H9 (cell line): ENCODE measurements at regions not wholly inside any gene's neighbourhood (a gene's known extent, or its start where the extent isn't known, plus 50 kb on each side); places are given as distances from the start of the nearest gene placed in this dataset.

Experiments used
- DNase-seq: peaks from one replicate; pipeline ENCODE4 v3.0.0-alpha.2; 2017
- H2AFZ ChIP-seq: one replicate; pipeline ENCODE4 v1.6.1; 2013; ENCODE audit warnings: mild to moderate bottlenecking, low read length, control low read depth, moderate library complexity
- H2AK5ac ChIP-seq: 2 replicates; pipeline ENCODE4 v1.6.1; 2013; ENCODE audit warnings: low read length, control low read depth, mixed read lengths; ENCODE audit not compliant: insufficient read length
- H2BK120ac ChIP-seq: one replicate; pipeline ENCODE4 v1.6.1; 2013; ENCODE audit warnings: low read depth, mild to moderate bottlenecking, low read length, control low read depth, inconsistent platforms; ENCODE audit not compliant: poor library complexity, severe bottlenecking
- H2BK12ac ChIP-seq: 2 replicates; pipeline ENCODE4 v1.6.1; 2013; ENCODE audit warnings: low read length, control low read depth, mixed read lengths, low read depth; ENCODE audit not compliant: insufficient read length
- H2BK15ac ChIP-seq: 2 replicates; pipeline ENCODE4 v1.6.1; 2013; ENCODE audit warnings: low read depth, low read length, control low read depth
- H2BK20ac ChIP-seq: one replicate; pipeline ENCODE4 v1.6.1; 2013; ENCODE audit warnings: low read depth, mild to moderate bottlenecking, low read length, control low read depth, inconsistent platforms; ENCODE audit not compliant: poor library complexity, severe bottlenecking
- H2BK5ac ChIP-seq: 2 replicates; pipeline ENCODE4 v1.6.1; 2013; ENCODE audit warnings: low read length, control low read depth, mixed read lengths; ENCODE audit not compliant: insufficient read length
- H3K14ac ChIP-seq: 2 replicates; pipeline ENCODE4 v1.6.1; 2013; ENCODE audit warnings: low read length, control low read depth; ENCODE audit not compliant: insufficient read depth
- H3K18ac ChIP-seq: 2 replicates; pipeline ENCODE4 v1.6.1; 2013; ENCODE audit warnings: low read depth, mild to moderate bottlenecking, mixed read lengths, low read length, control low read depth; ENCODE audit not compliant: insufficient read length
- H3K23ac ChIP-seq: 2 replicates; pipeline ENCODE4 v1.6.1; 2013; ENCODE audit warnings: low read length, control low read depth, mixed read lengths, low read depth; ENCODE audit not compliant: insufficient read length
- H3K23me2 ChIP-seq: 2 replicates; pipeline ENCODE4 v1.6.1; 2013; ENCODE audit warnings: low read depth, mild to moderate bottlenecking, mixed read lengths, low read length, control low read depth; ENCODE audit not compliant: insufficient read length, poor library complexity, severe bottlenecking
- H3K27ac ChIP-seq: 2 replicates; pipeline ENCODE4 v1.5.1; 2013; ENCODE audit warnings: low read length, control low read depth, mixed read lengths, low read depth; ENCODE audit not compliant: insufficient read length
- H3K27me3 ChIP-seq: 2 replicates; pipeline ENCODE4 v1.6.1; 2013; ENCODE audit warnings: low read length, control low read depth, inconsistent platforms; ENCODE audit not compliant: insufficient read depth
- H3K4ac ChIP-seq: 2 replicates; pipeline ENCODE4 v1.6.1; 2013; ENCODE audit warnings: low read depth, mild to moderate bottlenecking, control low read depth, inconsistent platforms, low read length, moderate library complexity
- H3K4me1 ChIP-seq: 2 replicates; pipeline ENCODE4 v1.6.1; 2013; ENCODE audit warnings: low read length, control low read depth, inconsistent platforms; ENCODE audit not compliant: insufficient read depth
- H3K4me2 ChIP-seq: 2 replicates; pipeline ENCODE4 v1.6.1; 2013; ENCODE audit warnings: low read length, control low read depth, mixed read lengths; ENCODE audit not compliant: insufficient read length, insufficient read depth
- H3K56ac ChIP-seq: 2 replicates; pipeline ENCODE4 v1.6.1; 2013; ENCODE audit warnings: low read depth, mild to moderate bottlenecking, mixed read lengths, low read length, control low read depth; ENCODE audit not compliant: insufficient read length
- H3K79me1 ChIP-seq: 2 replicates; pipeline ENCODE4 v1.6.1; 2013; ENCODE audit warnings: low read depth, mild to moderate bottlenecking, moderate library complexity, low read length, control low read depth, inconsistent platforms; ENCODE audit not compliant: insufficient read depth, poor library complexity, severe bottlenecking
- H3K79me2 ChIP-seq: 2 replicates; pipeline ENCODE4 v1.6.1; 2013; ENCODE audit warnings: low read length, control low read depth, inconsistent platforms; ENCODE audit not compliant: insufficient read depth
- H3K9ac ChIP-seq: 2 replicates; pipeline ENCODE4 v1.6.1; 2013; ENCODE audit warnings: low read length, control low read depth, mixed read lengths; ENCODE audit not compliant: insufficient read length; ENCODE audit errors: extremely low read depth
- H3K9me3 ChIP-seq: one replicate; pipeline ENCODE4 v1.6.1; 2013; ENCODE audit warnings: low read depth, low read length, inconsistent platforms; ENCODE audit not compliant: control insufficient read depth
- H3T11ph ChIP-seq: one replicate; pipeline ENCODE4 v1.6.1; 2013; ENCODE audit warnings: mild to moderate bottlenecking, low read length, control low read depth, inconsistent platforms
- H4K20me1 ChIP-seq: one replicate; pipeline ENCODE4 v1.6.1; 2013; ENCODE audit not compliant: control insufficient read depth, insufficient read length, insufficient read depth
- H4K5ac ChIP-seq: 2 replicates; pipeline ENCODE4 v1.6.1; 2013; ENCODE audit warnings: low read depth, mild to moderate bottlenecking, mixed read lengths, low read length, control low read depth; ENCODE audit not compliant: insufficient read length
- H4K8ac ChIP-seq: replicated peaks from 2 replicates; pipeline ENCODE4 v1.6.1; 2013; ENCODE audit warnings: low read length, control low read depth, mixed read lengths, low read depth; ENCODE audit not compliant: insufficient read length
- H4K91ac ChIP-seq: 2 replicates; pipeline ENCODE4 v1.6.1; 2013; ENCODE audit warnings: low read depth, mild to moderate bottlenecking, moderate library complexity, mixed read lengths, low read length, control low read depth; ENCODE audit not compliant: insufficient read length
- H3K27ac Mint-ChIP-seq, 3 experiments: 2 replicates in 2 of 3; 3 replicates in 1 of 3; pipeline ENCODE4 v1.8.0; 2020 to 2021; ENCODE audit warnings: mixed read lengths in 3 of 3, mild to moderate bottlenecking in 1 of 3, moderate library complexity in 1 of 3
- H3K27me3 Mint-ChIP-seq: 2 replicates; pipeline ENCODE4 v1.8.0; 2021; ENCODE audit warnings: low read depth, mild to moderate bottlenecking, moderate library complexity, mixed read lengths
- H3K36me3 Mint-ChIP-seq, 3 experiments: 2 replicates in 2 of 3; 3 replicates in 1 of 3; pipeline ENCODE4 v1.8.0; 2020 to 2021; ENCODE audit warnings: low read depth in 3 of 3, mixed read lengths in 3 of 3; ENCODE audit not compliant: insufficient read depth in 1 of 3
- H3K4me1 Mint-ChIP-seq, 2 experiments: 2 replicates each; pipeline ENCODE4 v1.8.0; 2020; ENCODE audit warnings: mixed read lengths in 2 of 2
- H3K4me3 Mint-ChIP-seq, 2 experiments: 2 replicates in 1 of 2; 3 replicates in 1 of 2; pipeline ENCODE4 v1.8.0; 2020 to 2021; ENCODE audit warnings: mild to moderate bottlenecking in 2 of 2, mixed read lengths in 2 of 2, moderate library complexity in 1 of 2
- H3K9me3 Mint-ChIP-seq, 2 experiments: 2 replicates in 1 of 2; 3 replicates in 1 of 2; pipeline ENCODE4 v1.8.0; 2020; ENCODE audit warnings: mild to moderate bottlenecking in 2 of 2, mixed read lengths in 2 of 2, moderate library complexity in 1 of 2
- CTCF ChIP-seq: fragments of 200-600 bp; sonication (generic); conservative IDR thresholded peaks from 3 replicates; pipeline ENCODE4 v1.8.0; 2021; ENCODE audit warnings: antibody characterized with exemption, mild to moderate bottlenecking
- WGBS: extraction: QIAGEN DNeasy Blood & Tissue Kit; methylation state at CpG from one replicate; pipeline ENCODE4 v1.1.7; 2013; ENCODE audit warnings: missing lambda C conversion rate, low lambda C conversion rate, mixed read lengths; ENCODE audit not compliant: insufficient read length; ENCODE audit errors: extremely low coverage; 5-methylcytosine and 5-hydroxymethylcytosine counted together

- no peak overlapping the region for H2BK120ac ChIP-seq
- H4K91ac ChIP-seq = no peak overlapping the region
- no peak overlapping the region for H3K4ac ChIP-seq
- Mint-ChIP-seq H3K4me1 (peaks cover 5 to 7% of the 10 kb centered on the region in 2 experiments; a peak in 3 of 4 replicates), H3K9me3 (no peaks in the 10 kb centered on the region), H3K4me3 (no peak overlapping the region), H3K27ac (no peak overlapping the region), H3K36me3 (no peaks in the 10 kb centered on the region), H3K27me3 (0 out of 2 replicates have a peak, but pooled peaks cover 2% of the 10 kb centered on the region)
- H4K5ac ChIP-seq = no peak overlapping the region
- no peak for TF ChIP-seq CTCF
- WGBS = no CpG with 5 or more reads among the region's 3 CpGs
- H3K4me1 ChIP-seq = no peaks in the 10 kb centered on the region
- H3K23ac ChIP-seq = no peak overlapping the region
- DNase-seq = no peak
- H3K79me1 ChIP-seq = no peaks in the 10 kb centered on the region
- no peak overlapping the region for H2AFZ ChIP-seq
- H2BK5ac ChIP-seq = no peak overlapping the region
- H3K4me2 ChIP-seq = no peak overlapping the region
- no peak overlapping the region for H2BK15ac ChIP-seq
- no peak overlapping the region for H3T11ph ChIP-seq
- H3K56ac ChIP-seq = no peak overlapping the region
- H3K27me3 ChIP-seq = no peaks in the 10 kb centered on the region
- no peaks in the 10 kb centered on the region for H3K9me3 ChIP-seq
- no peak overlapping the region for H3K14ac ChIP-seq
- no peak overlapping the region for H2AK5ac ChIP-seq
- no peak overlapping the region for H3K9ac ChIP-seq
- no peak overlapping the region for H2BK12ac ChIP-seq
- no peaks in the 10 kb centered on the region for H4K20me1 ChIP-seq
- H4K8ac ChIP-seq = no peak overlapping the region
- no peaks in the 10 kb centered on the region for H3K79me2 ChIP-seq
- H3K27ac ChIP-seq = no peak overlapping the region
- H3K23me2 ChIP-seq = no peaks in the 10 kb centered on the region
- no peak overlapping the region for H2BK20ac ChIP-seq
- no peak overlapping the region for H3K18ac ChIP-seq
Measured at GRCh38 chr2:191578031-191578430, 99.9 kb upstream of the NABP1 start.
